NCI-H524 (cell line): ENCODE measurements at regions not wholly inside any gene's neighbourhood (a gene's known extent, or its start where the extent isn't known, plus 50 kb on each side); places are given as distances from the start of the nearest gene placed in this dataset.

ENCODE experiments used
- DNase-seq, 2 experiments: peaks; one replicate each; lab custom pipeline; 2025; lab: John Stamatoyannopoulos, UW

DNA sequence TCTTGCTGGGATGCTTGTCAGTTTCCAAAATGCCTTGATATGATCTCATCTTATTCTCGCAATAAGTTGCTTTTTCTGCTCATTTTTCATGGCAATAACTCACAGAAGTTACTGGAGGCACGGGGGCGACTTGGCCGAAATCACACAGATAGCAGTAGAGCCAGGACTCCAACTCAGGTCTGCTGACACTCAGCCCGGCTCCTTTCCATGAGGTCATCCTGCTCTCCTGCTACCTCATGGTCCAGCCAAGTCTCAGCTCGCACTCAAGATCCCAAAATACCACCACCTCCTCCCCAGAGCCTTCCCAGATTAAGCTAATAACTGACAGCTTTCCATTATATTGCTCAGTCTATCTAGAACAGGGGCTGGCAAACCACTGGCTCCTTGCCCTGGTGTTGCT lies 269.5 kb downstream of the MAP2K4 start:
- DNase-seq = no peak

DNA sequence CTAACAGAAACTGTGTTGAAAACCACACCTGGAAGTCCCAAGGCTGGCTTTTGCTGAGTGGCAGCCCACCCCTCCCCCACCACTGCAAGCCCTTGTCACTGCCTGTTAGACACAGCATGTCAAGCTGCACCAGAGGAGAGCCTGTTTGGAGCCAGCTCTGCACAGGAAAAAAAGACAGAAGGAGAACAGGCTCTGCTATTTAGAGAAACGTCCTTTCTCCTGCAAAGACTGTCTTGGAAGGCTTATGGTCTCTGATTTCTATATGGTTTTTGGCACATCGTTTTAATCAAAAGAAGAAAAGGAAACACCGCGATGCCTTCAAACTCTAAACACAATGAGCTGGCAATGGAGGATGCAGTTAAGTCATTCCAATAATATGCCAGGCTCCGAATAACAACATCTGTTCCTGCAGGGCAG lies 275.5 kb downstream of the MAP2K4 start:
- no peak for DNase-seq

DNA sequence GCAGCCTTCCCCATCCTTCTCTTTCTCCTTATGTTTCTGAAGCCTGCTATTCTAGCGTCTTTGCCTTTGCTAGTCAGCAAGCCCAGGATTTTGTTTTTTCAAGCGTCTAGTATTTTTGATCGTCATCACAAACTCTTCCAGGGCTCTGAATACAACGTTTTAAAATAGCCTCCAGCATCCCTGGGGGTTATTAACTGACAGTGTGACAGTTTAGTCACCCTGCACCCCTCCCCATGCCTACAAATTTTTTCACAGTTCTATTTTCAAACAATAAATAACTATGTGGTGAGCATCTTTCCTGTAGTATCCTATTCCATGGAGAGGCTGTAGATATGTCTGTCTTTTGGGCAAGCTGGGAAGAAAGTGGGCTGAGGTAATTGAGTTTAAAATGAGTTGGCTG lies 280.9 kb downstream of the MAP2K4 start:
- DNase-seq = no peak

DNA sequence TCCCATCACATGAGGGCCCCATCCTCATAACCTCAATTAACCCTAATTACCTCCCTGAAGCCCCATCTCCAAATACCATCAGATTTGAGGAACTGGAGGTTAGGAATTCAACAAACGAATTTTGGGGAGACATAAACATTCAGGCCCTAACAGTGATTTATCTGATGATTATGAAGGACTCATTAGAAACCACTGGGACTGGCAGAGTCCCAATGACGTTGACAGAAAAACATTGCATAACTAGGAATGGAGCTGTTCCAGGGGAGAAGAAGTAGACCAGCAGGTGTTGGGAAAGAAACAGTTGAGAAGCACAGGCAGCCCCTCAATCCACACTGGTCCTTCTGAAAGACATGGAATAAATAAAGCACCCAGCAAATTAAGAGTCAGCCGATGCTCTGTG lies 282.0 kb downstream of the MAP2K4 start:
- no peak for DNase-seq

DNA sequence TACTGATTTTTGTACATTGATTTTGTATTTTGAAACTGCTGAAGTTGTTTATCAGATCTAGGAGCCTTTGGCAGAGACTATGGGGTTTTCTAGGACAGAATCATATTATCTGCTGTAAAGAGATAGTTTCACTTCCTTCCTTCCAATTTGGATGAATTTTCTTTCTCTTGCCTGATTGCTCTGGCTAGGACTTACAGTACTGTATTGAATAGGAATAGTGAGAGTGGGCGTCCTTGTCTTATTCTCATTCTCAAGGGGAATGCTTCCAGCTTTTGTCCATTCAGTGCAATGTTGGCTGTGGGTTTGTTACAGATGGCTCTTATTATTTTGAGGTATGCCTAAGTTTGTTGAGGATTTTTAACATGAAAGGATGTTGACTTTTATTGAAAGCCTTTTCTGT lies 290.1 kb downstream of the MAP2K4 start:
- DNase-seq = no peak

DNA sequence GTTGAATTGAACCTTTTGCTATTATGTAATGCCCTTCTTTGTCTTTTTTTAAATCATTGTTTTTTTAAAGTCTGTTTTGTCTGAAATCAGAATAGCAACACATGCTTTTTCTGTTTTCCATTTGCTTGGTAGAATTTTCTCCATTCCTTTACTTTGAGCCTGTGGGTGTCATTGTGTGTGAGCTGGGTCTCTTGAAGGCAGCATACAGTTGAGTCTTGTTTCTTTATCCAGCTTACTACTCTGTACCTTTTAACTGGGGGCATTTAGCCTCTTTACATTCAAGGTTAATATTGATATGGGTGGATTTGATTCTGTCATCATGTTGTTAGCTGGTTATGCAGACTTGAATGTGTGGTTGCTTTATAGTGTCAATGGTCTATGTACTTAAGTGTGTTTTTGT lies 292.0 kb downstream of the MAP2K4 start:
- DNase-seq = no peak

DNA sequence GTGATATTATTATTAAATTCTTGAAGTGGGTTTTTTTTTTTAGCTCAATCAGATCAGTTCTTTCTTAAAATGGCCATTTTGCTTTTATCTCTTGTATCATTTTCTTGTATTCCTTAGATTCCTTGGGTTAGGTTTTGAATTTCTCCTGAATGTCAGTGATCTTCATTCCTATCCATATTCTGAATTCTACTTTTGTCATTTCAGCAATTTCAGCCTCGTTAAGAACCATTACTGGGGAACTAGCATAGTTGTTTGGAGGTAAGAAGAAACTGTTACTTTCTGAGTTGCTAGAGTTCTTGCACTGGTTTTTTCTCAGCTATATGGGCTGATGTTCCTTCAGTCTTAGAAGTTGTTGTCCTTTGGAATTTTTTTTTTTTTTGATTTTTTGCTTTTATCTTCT lies 293.1 kb downstream of the MAP2K4 start:
- no peak for DNase-seq

DNA sequence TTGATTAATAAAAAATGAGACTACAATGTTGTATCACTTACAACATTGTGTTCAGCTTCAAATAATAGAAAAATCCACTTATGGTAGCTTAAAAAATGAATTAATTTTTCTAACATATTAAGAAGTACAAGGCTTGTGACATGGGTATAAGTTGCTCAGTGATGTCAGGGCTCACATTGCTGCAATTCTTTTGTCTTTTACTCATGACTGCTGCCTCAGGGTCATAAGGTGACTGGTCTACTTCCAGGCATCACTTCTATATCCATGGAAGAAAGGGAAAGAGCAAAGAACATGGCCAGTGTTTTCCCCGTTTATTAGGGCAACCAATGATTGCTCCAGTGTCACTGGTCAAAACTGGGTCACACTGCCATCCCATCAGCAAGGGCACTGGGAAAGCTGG lies 295.3 kb downstream of the MAP2K4 start:
- DNase-seq = no peak

DNA sequence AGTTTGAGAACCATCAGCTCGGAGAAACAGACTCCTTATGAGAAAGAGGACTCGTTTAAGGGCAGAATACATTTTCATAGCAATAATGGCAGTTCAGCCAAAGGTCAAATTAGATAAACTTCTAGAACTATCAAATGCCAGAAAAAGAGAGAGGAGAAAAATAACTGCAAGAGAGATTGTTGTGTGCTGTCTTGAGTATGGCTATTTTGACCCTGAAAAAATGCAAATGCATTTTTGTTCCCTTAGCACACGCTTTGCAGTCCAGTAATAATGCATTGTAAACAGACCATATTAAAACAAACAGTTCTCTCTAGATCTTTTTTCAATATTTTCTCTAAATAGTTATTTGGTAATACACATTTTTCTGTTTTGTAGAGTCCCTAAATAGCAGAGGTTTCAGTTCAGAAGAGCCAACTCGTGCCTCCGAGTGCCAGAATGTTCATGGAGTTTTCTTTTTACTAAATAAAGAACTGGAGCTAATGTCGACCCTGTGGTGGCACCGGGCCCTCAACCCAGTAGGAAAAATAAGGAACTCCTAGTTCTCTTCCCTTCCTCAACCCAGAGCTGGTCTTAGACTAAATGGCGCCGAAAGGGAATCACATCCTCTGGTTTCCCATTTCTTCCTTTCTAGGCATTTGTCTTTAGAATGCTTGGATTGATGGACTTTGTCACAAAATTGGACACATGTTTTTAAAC lies 298.0 kb downstream of the MAP2K4 start:
- DNase-seq = no peak

DNA sequence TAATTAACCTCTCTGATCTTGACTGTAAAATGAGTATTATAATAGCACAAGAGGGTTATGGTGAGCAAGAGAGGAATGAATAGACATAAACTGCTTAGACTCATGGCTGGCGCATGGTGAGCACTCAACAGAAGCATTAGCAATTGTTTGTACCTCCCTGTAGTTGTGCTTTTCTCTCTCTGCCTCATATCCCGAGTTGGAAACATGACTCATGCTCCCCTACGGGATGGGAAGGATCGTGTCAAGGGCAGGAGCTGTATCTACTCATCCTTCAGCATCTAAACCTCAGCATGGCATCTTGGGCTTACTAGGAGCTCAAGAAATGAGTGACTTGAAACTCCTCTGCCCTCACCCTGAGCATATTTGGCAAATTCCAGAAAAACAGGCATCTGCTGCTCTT lies 299.6 kb downstream of the MAP2K4 start:
- no peak for DNase-seq

DNA sequence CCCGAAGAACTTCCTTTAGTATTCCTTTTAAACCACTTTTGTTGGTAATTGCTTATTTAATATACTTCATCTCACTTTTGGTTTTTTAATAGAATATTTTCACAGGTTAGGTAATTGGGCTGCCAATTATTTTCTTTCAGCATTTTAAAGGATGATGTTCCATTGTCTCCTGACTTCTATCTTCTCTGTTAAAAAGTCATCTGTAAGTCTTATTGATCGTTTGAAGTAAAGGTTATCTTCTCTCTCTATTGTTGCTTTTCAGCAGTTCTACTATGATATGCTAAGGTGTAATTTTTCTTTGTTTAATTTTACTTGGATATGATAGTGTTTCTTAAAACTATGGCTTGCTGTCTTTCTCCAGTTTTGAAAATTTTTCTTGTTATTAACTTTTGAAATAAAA lies 307.5 kb downstream of the MAP2K4 start:
- no peak for DNase-seq

DNA sequence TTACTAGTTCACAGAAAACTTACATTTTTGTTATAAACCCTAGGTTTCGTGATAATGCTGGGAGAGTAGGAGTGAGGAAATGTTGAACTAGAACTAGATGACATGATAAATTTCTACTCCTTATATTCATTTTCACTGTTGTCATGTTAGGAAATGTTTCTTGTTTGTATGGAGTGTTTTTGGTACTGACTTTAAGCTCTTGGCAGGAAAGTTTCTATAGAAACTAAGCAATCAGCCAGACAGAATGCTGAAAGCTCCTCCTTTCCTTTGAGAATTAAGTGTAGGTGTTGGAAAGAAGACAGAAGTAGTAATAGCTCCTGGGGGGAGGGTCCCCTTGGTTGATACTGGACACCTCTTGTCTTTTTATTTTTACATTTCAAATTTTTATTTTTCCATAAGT lies 309.8 kb downstream of the MAP2K4 start:
- no peak for DNase-seq

DNA sequence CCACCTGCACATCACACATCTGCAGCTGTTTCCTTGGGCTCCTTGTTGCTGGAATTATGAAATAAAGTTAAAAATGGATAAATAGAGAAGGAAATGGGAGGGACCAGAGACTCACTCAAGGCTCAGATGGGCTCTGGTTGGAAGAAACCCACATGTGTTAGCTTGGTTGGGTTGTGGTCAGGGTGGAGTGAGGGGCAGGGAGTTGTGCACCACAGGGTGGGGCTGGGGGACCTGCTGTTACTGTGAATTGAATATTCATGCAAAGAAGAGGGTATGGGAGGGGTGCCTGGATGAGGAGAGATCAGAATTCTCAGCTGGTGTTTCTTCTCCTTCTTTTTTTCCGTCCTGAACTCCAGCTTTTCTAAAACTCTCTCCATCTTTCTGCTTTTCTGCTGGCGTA lies 320.7 kb downstream of the MAP2K4 start:
- no peak for DNase-seq

DNA sequence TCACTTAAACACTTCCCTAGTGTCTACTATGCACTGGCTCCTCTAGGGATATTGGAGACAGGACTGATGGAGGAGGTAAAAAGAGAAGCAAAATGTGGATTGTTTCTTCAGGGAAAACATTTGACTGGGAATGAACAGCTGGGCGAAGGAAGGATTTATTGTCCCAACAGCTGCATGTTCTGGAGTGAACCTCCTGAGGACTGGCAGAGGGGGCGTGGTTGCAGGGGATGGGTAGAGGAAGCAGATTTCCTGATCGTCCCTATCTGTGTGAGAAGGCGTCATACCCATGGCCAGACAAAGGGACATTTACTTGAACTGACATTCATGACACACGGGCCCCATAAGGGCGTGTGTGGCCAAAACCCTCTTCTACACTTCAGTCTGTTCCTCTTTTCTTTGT lies 321.5 kb downstream of the MAP2K4 start:
- DNase-seq = no peak

DNA sequence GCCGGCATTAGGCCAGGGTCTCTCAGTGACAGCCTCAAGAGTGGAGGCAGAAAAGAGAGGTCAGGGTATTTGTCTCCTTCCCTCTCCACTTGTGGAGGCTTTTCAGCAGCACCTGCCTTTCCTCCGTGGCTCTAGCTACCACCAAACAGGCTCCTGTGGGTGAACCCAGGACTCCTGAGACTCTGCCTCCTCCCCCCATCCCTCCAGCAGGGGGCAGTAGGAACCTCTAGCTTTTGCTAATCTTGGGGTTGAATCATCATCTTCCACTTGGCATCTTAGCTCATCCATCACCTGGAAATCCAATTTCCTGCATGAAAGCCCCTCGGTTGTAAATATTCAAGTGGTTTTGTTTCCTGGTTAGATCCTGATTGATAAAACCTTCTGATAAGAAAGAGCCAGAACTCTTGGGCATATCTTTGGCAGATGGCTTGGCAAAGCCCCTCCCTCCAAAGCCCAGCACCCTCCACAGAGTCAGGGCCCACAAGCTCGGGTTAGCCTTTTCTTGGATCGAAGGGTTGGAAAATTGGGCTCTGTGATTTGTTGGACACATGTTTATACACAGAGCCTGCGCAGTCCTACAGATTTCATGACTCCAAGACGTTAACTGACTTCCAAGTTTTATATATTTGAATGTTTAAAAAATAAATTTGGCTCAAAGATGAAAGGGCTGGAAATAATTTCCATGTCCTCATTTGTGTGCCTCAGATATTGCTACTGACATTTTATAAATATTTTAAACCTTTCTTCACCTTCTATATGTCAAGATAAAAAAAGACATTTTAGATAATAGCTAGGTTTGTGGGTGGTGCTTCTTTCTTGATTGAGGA lies 322.1 kb downstream of the MAP2K4 start:
- DNase-seq = no peak

DNA sequence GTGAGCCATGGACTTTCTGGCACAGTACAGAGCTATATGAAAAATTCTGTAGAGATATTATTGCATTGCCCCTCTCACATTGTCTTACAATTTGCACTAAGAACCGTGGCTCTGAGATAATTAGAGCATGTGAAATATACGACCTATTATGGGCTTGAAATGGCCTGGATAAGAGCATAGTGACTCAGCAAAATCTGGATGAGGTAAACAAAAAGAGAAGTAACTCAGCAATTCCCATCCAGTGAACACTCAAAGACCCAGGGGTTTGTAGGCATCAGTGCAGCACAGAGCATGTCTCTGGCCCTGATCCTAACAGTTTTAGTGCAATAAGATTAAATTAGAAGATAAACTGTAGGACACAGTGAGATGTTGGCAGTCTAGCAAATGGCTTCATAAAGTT lies 317.2 kb upstream of the MYOCD start:
- no peak for DNase-seq

DNA sequence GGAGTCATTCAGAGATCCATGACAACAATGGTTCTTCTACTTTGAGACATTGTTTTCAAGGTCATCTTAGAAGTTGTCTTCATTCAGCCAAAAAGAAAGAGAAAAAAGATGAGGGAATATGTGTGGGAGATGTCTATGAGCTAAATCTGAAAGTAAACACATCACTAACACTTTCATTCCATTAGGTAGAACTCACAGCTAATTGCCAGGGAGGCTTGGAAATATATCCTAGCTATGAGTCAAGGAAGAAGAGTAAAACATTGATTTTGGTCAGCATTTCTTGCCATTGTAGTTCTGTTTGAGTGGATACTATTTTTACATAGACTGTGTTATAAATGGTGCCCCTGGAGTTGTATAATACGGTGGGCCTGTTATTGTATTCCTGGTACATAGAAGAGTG lies 316.4 kb upstream of the MYOCD start:
- DNase-seq = no peak

DNA sequence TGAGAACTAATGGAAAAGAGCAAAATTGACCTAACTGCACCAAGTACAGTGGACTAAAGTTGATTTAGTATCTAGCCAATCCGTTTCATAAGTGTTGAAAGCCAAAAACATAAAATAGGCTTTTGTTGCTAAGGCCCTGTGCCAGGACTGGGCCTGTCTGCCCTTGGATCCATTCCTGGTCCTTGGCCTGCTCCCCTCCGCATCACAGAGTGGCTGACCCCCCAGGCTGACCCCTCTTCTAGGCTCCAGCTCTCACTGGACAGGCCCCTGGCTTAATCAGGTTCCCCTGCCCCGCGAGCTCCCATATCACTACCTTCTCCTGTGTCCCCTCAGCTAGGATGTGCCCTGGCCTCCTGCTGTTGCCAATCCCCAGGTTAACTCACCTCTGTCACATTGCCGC lies 313.6 kb upstream of the MYOCD start:
- DNase-seq = no peak

DNA sequence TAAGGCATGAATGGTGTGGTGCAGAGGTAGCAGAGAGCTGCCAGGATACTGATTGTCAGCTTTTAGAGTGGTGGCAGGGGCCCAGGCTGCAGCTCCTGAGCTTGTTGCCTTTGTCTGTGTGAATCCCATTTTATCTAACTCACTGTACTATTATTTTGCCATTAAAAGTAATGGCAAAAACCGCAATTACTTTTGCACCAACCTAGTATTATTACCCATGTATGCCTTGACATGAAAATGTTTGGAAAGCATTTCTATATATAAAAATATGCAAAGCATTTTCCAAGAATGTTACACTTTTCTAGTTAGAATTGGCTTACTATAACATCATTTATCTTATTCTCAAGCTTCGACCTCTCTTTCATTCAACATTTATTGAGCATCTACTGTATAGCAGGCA lies 308.1 kb upstream of the MYOCD start:
- no peak for DNase-seq

DNA sequence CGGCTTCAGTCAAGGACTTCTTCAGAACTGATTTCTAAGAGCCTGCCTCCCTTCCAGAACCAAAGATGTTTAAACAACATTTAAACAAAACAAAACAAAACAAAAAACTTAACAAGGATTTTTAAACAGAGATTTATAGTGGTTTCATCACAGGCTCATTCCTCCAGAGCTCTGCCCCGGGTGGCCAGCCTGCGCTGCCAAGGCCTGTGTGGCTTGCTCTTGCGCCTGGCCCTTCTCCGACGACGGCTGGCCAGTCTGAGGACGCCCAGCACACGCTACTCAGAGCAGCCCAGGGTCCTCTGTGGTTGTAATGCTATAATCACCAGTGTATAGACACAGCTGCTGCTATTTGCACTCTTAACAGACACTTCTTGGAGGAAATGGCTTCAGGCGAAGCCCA lies 307.2 kb upstream of the MYOCD start:
- DNase-seq = no peak

DNA sequence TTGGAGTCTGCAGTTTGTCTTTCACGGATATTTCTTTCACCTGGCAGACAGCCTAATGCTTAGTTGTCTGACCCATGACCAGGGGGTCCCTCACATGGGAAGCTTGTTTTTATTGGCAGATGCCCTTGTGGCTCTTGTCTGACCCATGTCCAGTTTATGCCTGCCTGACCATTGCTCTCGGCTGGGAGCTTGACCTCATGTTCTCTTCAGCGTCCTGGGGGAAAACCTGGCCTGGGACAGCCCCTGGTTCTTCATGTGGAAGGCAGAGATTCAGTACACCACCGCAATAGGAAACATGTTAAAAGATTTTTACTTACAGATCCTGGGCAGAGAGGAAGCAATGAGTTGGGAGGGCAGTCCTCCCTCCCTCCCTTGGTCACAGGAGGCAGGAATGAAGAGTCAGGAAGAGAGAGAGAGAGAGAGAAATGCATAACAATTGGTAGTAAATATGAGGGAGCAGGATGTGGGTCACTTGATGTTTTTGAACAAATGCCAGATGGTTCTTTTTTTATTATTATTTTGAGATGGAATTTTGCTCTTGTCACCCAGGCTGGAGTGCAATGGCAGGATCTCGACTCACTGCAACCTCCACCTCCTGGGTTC lies 302.7 kb upstream of the MYOCD start:
- DNase-seq = no peak

DNA sequence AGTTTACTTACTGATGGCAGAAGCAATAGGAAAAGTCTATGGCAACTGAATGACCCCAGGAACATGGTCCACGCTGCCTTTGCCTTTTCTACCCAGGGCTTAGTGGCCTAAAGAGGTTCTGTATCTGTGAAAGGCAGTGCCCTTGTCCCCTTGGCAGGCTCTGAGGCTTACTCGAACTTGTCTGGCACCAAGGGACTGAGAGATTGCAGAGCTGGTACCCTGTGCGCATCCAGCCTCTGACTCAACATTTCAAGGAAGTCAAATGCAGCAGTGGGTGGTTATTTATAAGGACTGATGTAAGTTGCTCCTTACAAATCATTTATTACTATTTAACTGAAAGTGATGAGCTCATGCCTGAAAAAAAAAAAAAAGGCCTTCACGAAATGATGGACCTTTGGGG lies 299.9 kb upstream of the MYOCD start:
- DNase-seq = no peak

DNA sequence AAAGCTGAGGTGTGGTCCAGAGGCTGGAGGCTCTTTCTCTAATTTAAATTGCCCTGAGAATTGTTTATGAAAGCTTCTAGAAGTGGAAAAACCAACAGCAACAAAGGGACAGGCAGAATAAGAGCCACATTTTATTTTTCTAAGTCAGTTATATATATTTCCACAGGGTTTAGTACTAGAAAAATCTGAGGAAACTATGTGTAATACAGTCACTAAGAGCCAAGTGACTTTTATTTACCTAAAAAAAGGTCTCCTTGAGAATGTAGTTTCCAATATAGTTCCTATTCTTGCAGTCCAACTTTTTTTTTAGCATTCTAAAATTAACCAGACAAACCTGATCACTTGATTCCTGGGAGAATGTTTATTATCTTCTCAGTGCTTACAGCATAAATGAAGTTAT lies 296.6 kb upstream of the MYOCD start:
- DNase-seq = no peak
